ENCODE measurements at regions not wholly inside any gene's neighbourhood (a gene's known extent, or its start where the extent isn't known, plus 50 kb on each side); places are given as distances from the start of the nearest gene placed in this dataset.

DNA sequence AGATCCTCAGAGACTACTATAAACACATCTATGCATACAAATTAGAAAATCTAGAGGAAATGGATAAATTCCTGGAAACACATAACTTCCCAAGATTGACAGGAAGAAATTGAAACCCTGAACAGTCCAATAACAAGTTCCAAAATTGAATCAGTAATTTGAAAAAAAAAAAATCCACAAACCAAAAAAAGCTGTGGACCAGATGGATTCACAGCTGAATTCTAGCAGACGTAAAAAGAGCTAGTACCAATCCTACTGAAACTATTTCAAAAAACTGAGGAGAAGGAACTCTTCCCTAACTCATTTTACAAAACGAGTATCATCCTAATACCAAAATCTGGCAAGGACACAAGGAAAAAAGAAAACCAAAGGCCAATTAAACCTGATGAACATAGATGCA, 77.0 kb upstream of the FXR1 start:
- no peak for ATAC-seq
- TF ChIP-seq SNAI2 (CRISPR knock-in tag; IDR thresholded peaks at IDR 0.05) (no peak), PATZ1 (CRISPR knock-in tag; IDR thresholded peaks at IDR 0.05; ENCODE audit: borderline replicate concordance) (no peak), ZNF8 (CRISPR knock-in tag; IDR thresholded peaks at IDR 0.05) (no peak), RARB (CRISPR knock-in tag; IDR thresholded peaks at IDR 0.05) (no peak)
- TF ChIP-seq, protein P1, sequence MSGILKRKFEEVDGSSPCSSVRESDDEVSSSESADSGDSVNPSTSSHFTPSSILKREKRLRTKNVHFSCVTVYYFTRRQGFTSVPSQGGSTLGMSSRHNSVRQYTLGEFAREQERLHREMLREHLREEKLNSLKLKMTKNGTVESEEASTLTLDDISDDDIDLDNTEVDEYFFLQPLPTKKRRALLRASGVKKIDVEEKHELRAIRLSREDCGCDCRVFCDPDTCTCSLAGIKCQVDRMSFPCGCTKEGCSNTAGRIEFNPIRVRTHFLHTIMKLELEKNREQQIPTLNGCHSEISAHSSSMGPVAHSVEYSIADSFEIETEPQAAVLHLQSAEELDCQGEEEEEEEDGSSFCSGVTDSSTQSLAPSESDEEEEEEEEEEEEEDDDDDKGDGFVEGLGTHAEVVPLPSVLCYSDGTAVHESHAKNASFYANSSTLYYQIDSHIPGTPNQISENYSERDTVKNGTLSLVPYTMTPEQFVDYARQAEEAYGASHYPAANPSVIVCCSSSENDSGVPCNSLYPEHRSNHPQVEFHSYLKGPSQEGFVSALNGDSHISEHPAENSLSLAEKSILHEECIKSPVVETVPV (CRISPR knock-in tag; IDR thresholded peaks at IDR 0.05) = no peak

DNA sequence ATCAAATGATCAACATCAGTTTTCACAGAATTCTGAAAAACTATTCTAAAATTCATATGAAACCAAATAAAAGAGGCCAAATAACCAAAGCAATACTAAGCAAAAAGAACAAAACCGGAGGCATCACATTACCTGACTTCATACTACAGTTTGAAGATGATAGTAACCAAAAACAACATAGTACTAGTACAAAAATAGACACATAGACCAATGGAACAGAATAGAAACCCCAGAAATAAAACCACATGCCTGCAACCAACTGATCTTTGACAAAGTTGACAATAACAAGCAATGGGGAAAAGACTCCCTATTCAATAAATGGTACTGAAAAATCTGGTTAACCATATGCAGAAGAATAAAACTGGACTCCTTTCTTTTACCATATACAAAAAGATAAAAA, 75.7 kb upstream of the FXR1 start:
- ATAC-seq = no peak
- TF ChIP-seq PATZ1 (CRISPR knock-in tag; IDR thresholded peaks at IDR 0.05; ENCODE audit: borderline replicate concordance) (no peak), ZFP3 (CRISPR knock-in tag; IDR thresholded peaks at IDR 0.05) (no peak), PPARA (CRISPR knock-in tag; IDR thresholded peaks at IDR 0.05; ENCODE audit: borderline replicate concordance) (no peak), ISL1 (CRISPR knock-in tag; IDR thresholded peaks at IDR 0.05) (no peak), GLIS3 (CRISPR knock-in tag; IDR thresholded peaks at IDR 0.05) (no peak), ZC3H10 (CRISPR knock-in tag; IDR thresholded peaks at IDR 0.05) (no peak), RARB (CRISPR knock-in tag; IDR thresholded peaks at IDR 0.05) (no peak)
- TF ChIP-seq, protein P2, sequence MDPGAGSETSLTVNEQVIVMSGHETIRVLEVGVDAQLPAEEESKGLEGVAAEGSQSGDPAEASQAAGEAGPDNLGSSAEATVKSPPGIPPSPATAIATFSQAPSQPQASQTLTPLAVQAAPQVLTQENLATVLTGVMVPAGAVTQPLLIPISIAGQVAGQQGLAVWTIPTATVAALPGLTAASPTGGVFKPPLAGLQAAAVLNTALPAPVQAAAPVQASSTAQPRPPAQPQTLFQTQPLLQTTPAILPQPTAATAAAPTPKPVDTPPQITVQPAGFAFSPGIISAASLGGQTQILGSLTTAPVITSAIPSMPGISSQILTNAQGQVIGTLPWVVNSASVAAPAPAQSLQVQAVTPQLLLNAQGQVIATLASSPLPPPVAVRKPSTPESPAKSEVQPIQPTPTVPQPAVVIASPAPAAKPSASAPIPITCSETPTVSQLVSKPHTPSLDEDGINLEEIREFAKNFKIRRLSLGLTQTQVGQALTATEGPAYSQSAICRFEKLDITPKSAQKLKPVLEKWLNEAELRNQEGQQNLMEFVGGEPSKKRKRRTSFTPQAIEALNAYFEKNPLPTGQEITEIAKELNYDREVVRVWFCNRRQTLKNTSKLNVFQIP (CRISPR knock-in tag; IDR thresholded peaks at IDR 0.05; ENCODE audit: borderline replicate concordance, low read depth) = no peak

GRCh38 chr3:180854887-180855286, 57.6 kb upstream of the FXR1 start:
- TF ChIP-seq, protein P3, sequence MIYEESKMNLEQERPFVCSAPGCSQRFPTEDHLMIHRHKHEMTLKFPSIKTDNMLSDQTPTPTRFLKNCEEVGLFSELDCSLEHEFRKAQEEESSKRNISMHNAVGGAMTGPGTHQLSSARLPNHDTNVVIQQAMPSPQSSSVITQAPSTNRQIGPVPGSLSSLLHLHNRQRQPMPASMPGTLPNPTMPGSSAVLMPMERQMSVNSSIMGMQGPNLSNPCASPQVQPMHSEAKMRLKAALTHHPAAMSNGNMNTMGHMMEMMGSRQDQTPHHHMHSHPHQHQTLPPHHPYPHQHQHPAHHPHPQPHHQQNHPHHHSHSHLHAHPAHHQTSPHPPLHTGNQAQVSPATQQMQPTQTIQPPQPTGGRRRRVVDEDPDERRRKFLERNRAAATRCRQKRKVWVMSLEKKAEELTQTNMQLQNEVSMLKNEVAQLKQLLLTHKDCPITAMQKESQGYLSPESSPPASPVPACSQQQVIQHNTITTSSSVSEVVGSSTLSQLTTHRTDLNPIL (CRISPR knock-in tag; IDR thresholded peaks at IDR 0.05; ENCODE audit: low read depth) = no peak
- TF ChIP-seq TCF4 (CRISPR knock-in tag; IDR thresholded peaks at IDR 0.05; ENCODE audit: borderline replicate concordance) (no peak), GLIS3 (CRISPR knock-in tag; IDR thresholded peaks at IDR 0.05) (no peak), ZNF70 (CRISPR knock-in tag; IDR thresholded peaks at IDR 0.05) (no peak), ZC3H10 (CRISPR knock-in tag; IDR thresholded peaks at IDR 0.05) (no peak), ZFP3 (CRISPR knock-in tag; IDR thresholded peaks at IDR 0.05) (no peak), SNAI2 (CRISPR knock-in tag; IDR thresholded peaks at IDR 0.05) (no peak), PATZ1 (CRISPR knock-in tag; IDR thresholded peaks at IDR 0.05; ENCODE audit: borderline replicate concordance) (no peak), RARB (CRISPR knock-in tag; IDR thresholded peaks at IDR 0.05) (no peak), OSR1 (CRISPR knock-in tag; IDR thresholded peaks at IDR 0.05) (no peak), ARNTL (CRISPR knock-in tag; IDR thresholded peaks at IDR 0.05; ENCODE audit: borderline replicate concordance, low read depth) (no peak), ZFP30 (CRISPR knock-in tag; IDR thresholded peaks at IDR 0.05) (no peak), ESRRG (CRISPR knock-in tag; IDR thresholded peaks at IDR 0.05) (no peak)
- TF ChIP-seq, protein P4, sequence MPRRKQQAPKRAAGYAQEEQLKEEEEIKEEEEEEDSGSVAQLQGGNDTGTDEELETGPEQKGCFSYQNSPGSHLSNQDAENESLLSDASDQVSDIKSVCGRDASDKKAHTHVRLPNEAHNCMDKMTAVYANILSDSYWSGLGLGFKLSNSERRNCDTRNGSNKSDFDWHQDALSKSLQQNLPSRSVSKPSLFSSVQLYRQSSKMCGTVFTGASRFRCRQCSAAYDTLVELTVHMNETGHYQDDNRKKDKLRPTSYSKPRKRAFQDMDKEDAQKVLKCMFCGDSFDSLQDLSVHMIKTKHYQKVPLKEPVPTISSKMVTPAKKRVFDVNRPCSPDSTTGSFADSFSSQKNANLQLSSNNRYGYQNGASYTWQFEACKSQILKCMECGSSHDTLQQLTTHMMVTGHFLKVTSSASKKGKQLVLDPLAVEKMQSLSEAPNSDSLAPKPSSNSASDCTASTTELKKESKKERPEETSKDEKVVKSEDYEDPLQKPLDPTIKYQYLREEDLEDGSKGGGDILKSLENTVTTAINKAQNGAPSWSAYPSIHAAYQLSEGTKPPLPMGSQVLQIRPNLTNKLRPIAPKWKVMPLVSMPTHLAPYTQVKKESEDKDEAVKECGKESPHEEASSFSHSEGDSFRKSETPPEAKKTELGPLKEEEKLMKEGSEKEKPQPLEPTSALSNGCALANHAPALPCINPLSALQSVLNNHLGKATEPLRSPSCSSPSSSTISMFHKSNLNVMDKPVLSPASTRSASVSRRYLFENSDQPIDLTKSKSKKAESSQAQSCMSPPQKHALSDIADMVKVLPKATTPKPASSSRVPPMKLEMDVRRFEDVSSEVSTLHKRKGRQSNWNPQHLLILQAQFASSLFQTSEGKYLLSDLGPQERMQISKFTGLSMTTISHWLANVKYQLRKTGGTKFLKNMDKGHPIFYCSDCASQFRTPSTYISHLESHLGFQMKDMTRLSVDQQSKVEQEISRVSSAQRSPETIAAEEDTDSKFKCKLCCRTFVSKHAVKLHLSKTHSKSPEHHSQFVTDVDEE (CRISPR knock-in tag; IDR thresholded peaks at IDR 0.05) = no peak
- TF ChIP-seq, protein P1 (CRISPR knock-in tag; IDR thresholded peaks at IDR 0.05) = no peak
- no peak for ATAC-seq

All from SK-N-SH treated with all-trans-retinoic acid at 6 μM for 48 hours (cell line).